Hepatocyte (in vitro differentiated cells): ENCODE measurements at regions not wholly inside any gene's neighbourhood (a gene's known extent, or its start where the extent isn't known, plus 50 kb on each side); places are given as distances from the start of the nearest gene placed in this dataset.
"Not testable (repeated sequence)": the region's sequence is repeated elsewhere in the genome, so short reads cannot be mapped to it uniquely, and the experiment has no call there.

Source experiments
- DNase-seq: peaks from one replicate; pipeline ENCODE4 v3.0.0-alpha.2; 2016; ENCODE audit warnings: low spot score
- H2AFZ ChIP-seq: fragments of 200-600 bp; sonication (generic); 2 replicates; pipeline ENCODE4 v1.6.0; 2016; ENCODE audit warnings: antibody characterized with exemption, mild to moderate bottlenecking
- H3K27ac ChIP-seq: fragments of 200-600 bp; sonication (generic); 2 replicates; pipeline ENCODE4 v1.5.1; 2016; ENCODE audit warnings: mild to moderate bottlenecking
- H3K27me3 ChIP-seq: fragments of 200-600 bp; sonication (generic); 2 replicates; pipeline ENCODE4 v1.6.1; 2016
- H3K36me3 ChIP-seq: fragments of 200-600 bp; sonication (generic); replicated peaks from 2 replicates; pipeline ENCODE4 v1.5.1; 2016; ENCODE audit warnings: low read depth; ENCODE audit not compliant: insufficient read depth
- H3K4me1 ChIP-seq: fragments of 200-600 bp; sonication (generic); 2 replicates; pipeline ENCODE4 v1.5.1; 2016; ENCODE audit warnings: mild to moderate bottlenecking, moderate library complexity; ENCODE audit not compliant: insufficient read depth
- H3K4me2 ChIP-seq: fragments of 200-600 bp; sonication (generic); 2 replicates; pipeline ENCODE4 v1.6.0; 2016
- H3K4me3 ChIP-seq: fragments of 200-600 bp; sonication (generic); 2 replicates; pipeline ENCODE4 v1.5.1; 2016; ENCODE audit warnings: mild to moderate bottlenecking
- H3K79me2 ChIP-seq: fragments of 200-600 bp; sonication (generic); 2 replicates; pipeline ENCODE4 v1.6.0; 2017; ENCODE audit warnings: mild to moderate bottlenecking
- H3K9me2 ChIP-seq: fragments of 200-600 bp; sonication (generic); replicated peaks from 2 replicates; pipeline ENCODE4 v1.6.0; 2017; ENCODE audit warnings: mild to moderate bottlenecking; ENCODE audit not compliant: insufficient read depth
- H3K9me3 ChIP-seq: fragments of 200-600 bp; sonication (generic); 2 replicates; pipeline ENCODE4 v1.5.1; 2016; ENCODE audit warnings: low read depth, mild to moderate bottlenecking
- H4K20me1 ChIP-seq: fragments of 200-600 bp; sonication (generic); 2 replicates; pipeline ENCODE4 v1.6.0; 2016; ENCODE audit warnings: mild to moderate bottlenecking; ENCODE audit not compliant: insufficient read depth, poor library complexity, severe bottlenecking
- EZH2 ChIP-seq: fragments of 200-600 bp; sonication (generic); IDR thresholded peaks from 2 replicates; pipeline ENCODE4 v1.6.1; 2016; ENCODE audit warnings: antibody characterized with exemption, mild to moderate bottlenecking, borderline replicate concordance
- EZH2phosphoT487 ChIP-seq: fragments of 200-600 bp; sonication (generic); IDR thresholded peaks from one replicate; pipeline ENCODE4 v1.6.1; 2018; ENCODE audit warnings: antibody characterized with exemption, mild to moderate bottlenecking, low read depth, moderate library complexity; ENCODE audit not compliant: unreplicated experiment, severe bottlenecking
- WGBS: methylation state at CpG from one replicate; pipeline ENCODE4 v1.1.6; 2016; ENCODE audit warnings: low lambda C conversion rate; ENCODE audit errors: missing lambda C conversion rate; 5-methylcytosine and 5-hydroxymethylcytosine counted together
- TF ChIP-seq, protein P1 (sequence below): fragments of 200-600 bp; sonication (generic); IDR thresholded peaks from 2 replicates; pipeline ENCODE4 v1.5.1; 2016; ENCODE audit warnings: antibody characterized with exemption, mild to moderate bottlenecking; ENCODE audit not compliant: poor library complexity

DNA sequence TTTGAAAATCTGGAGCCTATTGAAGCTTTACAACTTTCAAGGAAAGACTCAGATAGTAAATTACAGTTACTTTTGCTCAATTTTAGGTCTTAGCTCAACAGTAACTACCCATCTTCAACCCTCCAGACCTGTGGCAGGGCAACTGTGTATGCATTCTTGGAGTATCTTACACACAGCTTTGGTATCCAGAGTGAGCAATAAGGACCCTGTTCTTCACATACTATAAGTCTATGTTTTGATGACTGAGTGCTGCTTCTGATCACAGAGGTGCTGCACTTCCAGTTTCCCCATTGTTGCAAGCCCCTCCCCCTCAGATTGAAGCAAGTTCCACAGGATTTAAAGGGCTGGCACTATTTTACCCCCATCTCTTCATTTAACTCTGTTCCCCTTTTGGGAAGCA, 737.4 kb upstream of the GRAMD2B start:
- no peak overlapping the region for H3K4me3 ChIP-seq
- no peak for DNase-seq
- no peaks in the 10 kb centered on the region for H3K9me3 ChIP-seq
- H2AFZ ChIP-seq, result no peak overlapping the region
- no peaks in the 10 kb centered on the region for H3K36me3 ChIP-seq
- H3K27ac ChIP-seq, result no peak overlapping the region
- no peaks in the 10 kb centered on the region for H3K4me1 ChIP-seq
- H3K9me2 ChIP-seq, result no peaks in the 10 kb centered on the region
- H3K4me2 ChIP-seq, result no peak overlapping the region
- TF ChIP-seq EZH2 (no peak), EZH2phosphoT487 (no peak)
- TF ChIP-seq, protein P1, sequence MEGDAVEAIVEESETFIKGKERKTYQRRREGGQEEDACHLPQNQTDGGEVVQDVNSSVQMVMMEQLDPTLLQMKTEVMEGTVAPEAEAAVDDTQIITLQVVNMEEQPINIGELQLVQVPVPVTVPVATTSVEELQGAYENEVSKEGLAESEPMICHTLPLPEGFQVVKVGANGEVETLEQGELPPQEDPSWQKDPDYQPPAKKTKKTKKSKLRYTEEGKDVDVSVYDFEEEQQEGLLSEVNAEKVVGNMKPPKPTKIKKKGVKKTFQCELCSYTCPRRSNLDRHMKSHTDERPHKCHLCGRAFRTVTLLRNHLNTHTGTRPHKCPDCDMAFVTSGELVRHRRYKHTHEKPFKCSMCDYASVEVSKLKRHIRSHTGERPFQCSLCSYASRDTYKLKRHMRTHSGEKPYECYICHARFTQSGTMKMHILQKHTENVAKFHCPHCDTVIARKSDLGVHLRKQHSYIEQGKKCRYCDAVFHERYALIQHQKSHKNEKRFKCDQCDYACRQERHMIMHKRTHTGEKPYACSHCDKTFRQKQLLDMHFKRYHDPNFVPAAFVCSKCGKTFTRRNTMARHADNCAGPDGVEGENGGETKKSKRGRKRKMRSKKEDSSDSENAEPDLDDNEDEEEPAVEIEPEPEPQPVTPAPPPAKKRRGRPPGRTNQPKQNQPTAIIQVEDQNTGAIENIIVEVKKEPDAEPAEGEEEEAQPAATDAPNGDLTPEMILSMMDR, result no peak
- H3K79me2 ChIP-seq, result no peaks in the 10 kb centered on the region
- H3K27me3 ChIP-seq, result no peaks in the 10 kb centered on the region
- no peaks in the 10 kb centered on the region for H4K20me1 ChIP-seq

DNA sequence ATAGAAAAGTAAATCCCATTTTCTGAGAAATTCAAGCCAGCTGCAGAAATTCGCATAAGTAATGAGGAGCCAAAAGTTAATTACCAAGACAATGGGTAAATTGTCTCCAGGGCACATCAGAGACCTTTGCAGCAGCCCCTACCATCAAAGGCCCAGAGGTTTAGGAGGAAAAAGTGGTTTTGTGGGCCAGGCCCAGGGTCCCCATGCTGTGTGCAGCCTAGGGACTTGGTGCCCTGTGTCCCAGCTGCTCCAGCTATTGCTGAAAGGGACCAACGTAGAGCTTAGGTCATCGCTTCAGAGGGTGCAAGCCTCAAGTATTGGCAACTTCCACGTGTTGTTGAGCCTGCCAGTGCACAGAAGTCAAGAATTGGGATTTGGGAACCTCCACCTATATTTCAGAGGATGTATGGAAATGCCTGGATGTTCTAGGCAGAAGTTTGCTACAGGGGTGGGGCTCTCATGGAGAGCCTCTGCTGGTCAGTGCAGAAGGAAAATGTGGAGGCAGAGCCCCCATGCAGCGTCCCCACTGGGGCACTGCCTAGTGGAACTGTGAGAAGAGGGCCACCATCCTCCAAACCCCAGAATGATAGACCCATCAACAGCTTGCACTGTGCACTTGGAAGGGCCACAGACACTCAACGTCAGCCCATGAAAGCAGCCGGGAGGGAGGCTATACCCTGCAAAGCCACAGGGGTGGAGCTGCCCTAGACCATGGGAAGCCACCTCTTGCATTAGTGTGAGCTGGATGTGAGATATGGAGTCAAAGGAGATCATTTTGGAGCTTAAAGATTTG, 731.3 kb upstream of the GRAMD2B start:
- H3K36me3 ChIP-seq, H3K4me2 ChIP-seq, H3K9me2 ChIP-seq, H3K9me3 ChIP-seq, H3K4me3 ChIP-seq, H3K27me3 ChIP-seq, H3K27ac ChIP-seq, DNase-seq, H3K79me2 ChIP-seq, H4K20me1 ChIP-seq, H2AFZ ChIP-seq, H3K4me1 ChIP-seq: not testable (repeated sequence)
- WGBS, result 93% methylated on average over 7 of the region's 7 CpGs

DNA sequence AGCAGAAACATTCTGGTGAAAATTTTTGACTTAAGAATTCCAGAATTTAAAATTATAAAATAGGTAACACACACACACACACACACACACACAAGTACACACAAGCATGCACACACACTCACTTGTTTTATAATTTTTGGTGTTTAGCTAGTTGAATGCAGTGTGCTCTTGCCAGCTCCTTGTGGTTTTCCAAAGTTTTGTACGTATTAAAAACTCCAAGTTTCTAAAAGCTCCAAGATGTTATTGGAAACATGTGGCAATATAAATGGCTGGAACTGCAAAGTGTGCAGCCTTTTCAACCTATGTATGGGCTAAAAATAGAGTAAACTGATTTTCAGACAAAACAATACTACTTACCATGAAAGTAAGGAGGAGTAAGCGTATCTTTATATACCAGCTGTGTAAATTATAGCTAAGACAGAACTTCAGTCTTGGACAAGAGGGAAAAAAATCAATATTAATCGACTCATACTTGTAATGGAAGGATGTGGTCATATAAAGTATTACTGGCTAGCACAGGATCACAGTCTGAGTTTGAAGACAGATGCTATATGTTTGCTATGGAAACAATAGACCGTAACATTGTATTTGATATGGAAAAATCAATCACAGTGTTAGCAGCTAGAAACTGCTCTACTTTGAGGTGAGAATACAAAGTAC, 727.1 kb upstream of the GRAMD2B start:
- H3K4me1 ChIP-seq, result peaks cover 18% of the 10 kb centered on the region
- H3K9me2 ChIP-seq, result no peaks in the 10 kb centered on the region
- H3K9me3 ChIP-seq, result no peaks in the 10 kb centered on the region
- no peak overlapping the region for H3K4me2 ChIP-seq
- WGBS, result 50% methylated on average over 4 of the region's 4 CpGs
- peak; percentile 26 for DNase-seq
- peak overlapping the region; percentile 27 for H3K27ac ChIP-seq
- TF ChIP-seq EZH2, result no peak
- TF ChIP-seq, protein P1, result no peak
- TF ChIP-seq EZH2phosphoT487, result no peak
- no peaks in the 10 kb centered on the region for H3K36me3 ChIP-seq
- H3K27me3 ChIP-seq, result no peaks in the 10 kb centered on the region
- H2AFZ ChIP-seq, result no peak overlapping the region
- H3K4me3 ChIP-seq, result no peak overlapping the region
- no peaks in the 10 kb centered on the region for H3K79me2 ChIP-seq
- no peaks in the 10 kb centered on the region for H4K20me1 ChIP-seq

GRCh38 chr5:125696762-125697161, 726.4 kb upstream of the GRAMD2B start:
- 48% methylated on average over 2 of the region's 2 CpGs for WGBS

More at GRCh38 chr5:125696762-125697161, 726.4 kb upstream of the GRAMD2B start:
- Histone ChIP-seq H3K4me2 (no peak overlapping the region), H2AFZ (no peak overlapping the region), H4K20me1 (no peaks in the 10 kb centered on the region), H3K27me3 (no peaks in the 10 kb centered on the region), H3K9me3 (no peaks in the 10 kb centered on the region), H3K4me3 (no peak overlapping the region), H3K9me2 (no peaks in the 10 kb centered on the region), H3K27ac (peak overlapping the region; percentile 56), H3K4me1 (peaks cover 18% of the 10 kb centered on the region), H3K36me3 (no peaks in the 10 kb centered on the region), H3K79me2 (no peaks in the 10 kb centered on the region)
- peak; percentile 19 for DNase-seq
- TF ChIP-seq, protein P1, result no peak
- TF ChIP-seq EZH2phosphoT487, result no peak
- TF ChIP-seq EZH2, result no peak
